HepG2 (cell line): ENCODE measurements at regions not wholly inside any gene's neighbourhood (a gene's known extent, or its start where the extent isn't known, plus 50 kb on each side); places are given as distances from the start of the nearest gene placed in this dataset.
"Not testable (repeated sequence)": the region's sequence is repeated elsewhere in the genome, so short reads cannot be mapped to it uniquely, and the experiment has no call there.

Experiments
- ATAC-seq: fragments of 200-7000 bp; cut with Tn5 transposase; 3 replicates; pipeline ENCODE4 v1.9.1; 2020; ENCODE audit warnings: mild to moderate bottlenecking, moderate library complexity
- BruUV-seq: library from RNA; stranded (reverse); fragments of 400-500 nt; replicated peaks from 2 replicates; lab custom pipeline; 2021; lab: Mats Ljungman, UMichigan
- CTCF ChIA-PET: fragments of 300-600 bp; formaldehyde crosslinking; extraction: SDS; loops from one replicate; lab custom pipeline; 2021; ENCODE audit warnings: low total read pairs, inconsistent platforms, low intra/inter-chr PET ratio; lab: Yijun Ruan, JAX
- POLR2A ChIA-PET: fragments of 350-600 bp; sonication (Branson Sonifier 250); formaldehyde crosslinking; loops from one replicate; lab custom pipeline; 2020; ENCODE audit warnings: antibody characterized with exemption, inconsistent platforms; lab: Yijun Ruan, JAX
- DNase-seq: peaks from one replicate; pipeline ENCODE4 v3.0.0-alpha.2; 2015; ENCODE audit warnings: low spot score
- FAIRE-seq: peaks from 3 replicates; lab custom pipeline; 2011; peaks lifted over from hg19 to GRCh38; lab: Jason Lieb, UNC
- H2AFZ ChIP-seq: one replicate; pipeline ENCODE4 v1.6.1; 2011; ENCODE audit warnings: low read length, inconsistent platforms
- H3K27ac ChIP-seq: fragments of 300-600 bp; 3 replicates; pipeline ENCODE4 v1.8.0; 2011; ENCODE audit warnings: mixed run types, mild to moderate bottlenecking, mixed read lengths, low read length, inconsistent platforms; ENCODE audit not compliant: insufficient read depth; ENCODE audit errors: extremely low read length
- H3K27me3 ChIP-seq, 2 experiments: fragments of 200-600 bp in 1 of 2; 2 replicates in 1 of 2; 3 replicates in 1 of 2; pipeline versions ENCODE4 v1.6.0 to v1.8.0; 2011; ENCODE audit warnings: low read length in 2 of 2, mild to moderate bottlenecking in 2 of 2, moderate library complexity in 2 of 2, inconsistent platforms in 1 of 2; ENCODE audit not compliant: insufficient read depth in 2 of 2, control insufficient read depth in 1 of 2
- H3K36me3 ChIP-seq, 2 experiments: fragments of 200-600 bp in 1 of 2; replicated peaks in 1 of 2; 2 replicates in 1 of 2; 3 replicates in 1 of 2; pipeline versions ENCODE4 v1.5.1 to v1.8.0; 2011; ENCODE audit warnings: low read length in 2 of 2, inconsistent platforms in 1 of 2; ENCODE audit not compliant: insufficient read depth in 2 of 2, control insufficient read depth in 1 of 2
- H3K4me1 ChIP-seq: 2 replicates; pipeline ENCODE4 v1.5.1; 2012; ENCODE audit warnings: low read length, inconsistent platforms; ENCODE audit not compliant: insufficient read depth
- H3K4me2 ChIP-seq: 2 replicates; pipeline ENCODE4 v1.6.0; 2011; ENCODE audit warnings: low read depth, low read length, inconsistent platforms
- H3K4me3 ChIP-seq, 3 experiments: fragments of 200-600 bp in 1 of 3; sonication (generic), shearing (Covaris generic) in 1 of 3; replicated peaks in 1 of 3; 2 replicates each; pipeline ENCODE4 v1.5.1; 2011 to 2016; ENCODE audit warnings: low read length in 3 of 3, inconsistent platforms in 2 of 3, low read depth in 2 of 3, mild to moderate bottlenecking in 2 of 3, control low read depth in 1 of 3, mixed read lengths in 1 of 3; ENCODE audit not compliant: insufficient read depth in 1 of 3
- H3K79me2 ChIP-seq: one replicate; pipeline ENCODE4 v1.6.1; 2011; ENCODE audit warnings: low read length, inconsistent platforms; ENCODE audit not compliant: insufficient read depth
- H3K9ac ChIP-seq: 2 replicates; pipeline ENCODE4 v1.6.0; 2011; ENCODE audit warnings: mild to moderate bottlenecking, low read depth, low read length, inconsistent platforms; ENCODE audit not compliant: insufficient read depth
- H3K9me3 ChIP-seq: 2 replicates; pipeline ENCODE4 v1.5.1; 2012; ENCODE audit warnings: mild to moderate bottlenecking, low read length
- H4K20me1 ChIP-seq: 2 replicates; pipeline ENCODE4 v1.6.0; 2011; ENCODE audit warnings: inconsistent platforms, mild to moderate bottlenecking, low read length, moderate library complexity; ENCODE audit not compliant: insufficient read depth
- CBX5 ChIP-seq: sonication (generic); formaldehyde crosslinking; IDR thresholded peaks from 2 replicates; pipeline ENCODE4 v1.4.0; 2020; ENCODE audit warnings: missing genetic modification reagents, borderline replicate concordance
- DNMT1 ChIP-seq: sonication (generic); formaldehyde crosslinking; IDR thresholded peaks from 2 replicates; pipeline ENCODE4 v1.5.1; 2020; ENCODE audit warnings: mild to moderate bottlenecking, missing genetic modification reagents
- EEA1 ChIP-seq: sonication (generic); formaldehyde crosslinking; IDR thresholded peaks from 2 replicates; pipeline ENCODE4 v1.5.1; 2020; ENCODE audit warnings: mild to moderate bottlenecking, missing genetic modification reagents, borderline replicate concordance
- HOXA3 ChIP-seq: sonication (generic); formaldehyde crosslinking; IDR thresholded peaks from 2 replicates; pipeline ENCODE4 v1.5.0; 2020; ENCODE audit warnings: missing genetic modification reagents
- RELA ChIP-seq: sonication (generic); formaldehyde crosslinking; IDR thresholded peaks from 2 replicates; pipeline ENCODE4 v1.4.0; 2020; ENCODE audit warnings: missing genetic modification reagents
- RFXAP ChIP-seq: sonication (generic); formaldehyde crosslinking; IDR thresholded peaks from 2 replicates; pipeline ENCODE4 v1.4.0; 2020; ENCODE audit warnings: missing genetic modification reagents, borderline replicate concordance
- TBX3 ChIP-seq: fragments of 450-650 bp; IDR thresholded peaks from 2 replicates; pipeline ENCODE4 v1.6.1; 2017; ENCODE audit warnings: antibody characterized with exemption, mild to moderate bottlenecking, inconsistent platforms, borderline replicate concordance
- WGBS: methylation state at CpG from one replicate; pipeline ENCODE4 v1.1.6; 2017; ENCODE audit warnings: low lambda C conversion rate; 5-methylcytosine and 5-hydroxymethylcytosine counted together
- in situ Hi-C: cut with HindIII; loops from 2 replicates; pipeline ENCODE4 v1.10.0; 2017; ENCODE audit warnings: low pct_unique_long_range_greater_than_20kb; ENCODE audit not compliant: extremely low pct_ligation_motif_present
- intact Hi-C: fragments of 100-400 bp; cut with micrococcal nuclease; formaldehyde crosslinking; loops from one replicate; pipeline ENCODE4 v1.10.0; 2022; ENCODE audit not compliant: unreplicated experiment
- TF ChIP-seq, protein P1 (sequence below): sonication (generic); formaldehyde crosslinking; IDR thresholded peaks from 2 replicates; pipeline ENCODE4 v1.5.0; 2020; ENCODE audit warnings: missing genetic modification reagents, mild to moderate bottlenecking, borderline replicate concordance
- TF ChIP-seq, protein P2 (sequence below), 2 experiments: fragments of 450-650 bp in 1 of 2; sonication (generic) in 1 of 2; formaldehyde crosslinking in 1 of 2; IDR thresholded peaks; 2 replicates each; pipeline versions ENCODE4 v1.6.1 to v1.8.0; 2016 to 2022; ENCODE audit warnings: antibody characterized with exemption in 1 of 2, mild to moderate bottlenecking in 1 of 2, missing genetic modification reagents in 1 of 2

DNA sequence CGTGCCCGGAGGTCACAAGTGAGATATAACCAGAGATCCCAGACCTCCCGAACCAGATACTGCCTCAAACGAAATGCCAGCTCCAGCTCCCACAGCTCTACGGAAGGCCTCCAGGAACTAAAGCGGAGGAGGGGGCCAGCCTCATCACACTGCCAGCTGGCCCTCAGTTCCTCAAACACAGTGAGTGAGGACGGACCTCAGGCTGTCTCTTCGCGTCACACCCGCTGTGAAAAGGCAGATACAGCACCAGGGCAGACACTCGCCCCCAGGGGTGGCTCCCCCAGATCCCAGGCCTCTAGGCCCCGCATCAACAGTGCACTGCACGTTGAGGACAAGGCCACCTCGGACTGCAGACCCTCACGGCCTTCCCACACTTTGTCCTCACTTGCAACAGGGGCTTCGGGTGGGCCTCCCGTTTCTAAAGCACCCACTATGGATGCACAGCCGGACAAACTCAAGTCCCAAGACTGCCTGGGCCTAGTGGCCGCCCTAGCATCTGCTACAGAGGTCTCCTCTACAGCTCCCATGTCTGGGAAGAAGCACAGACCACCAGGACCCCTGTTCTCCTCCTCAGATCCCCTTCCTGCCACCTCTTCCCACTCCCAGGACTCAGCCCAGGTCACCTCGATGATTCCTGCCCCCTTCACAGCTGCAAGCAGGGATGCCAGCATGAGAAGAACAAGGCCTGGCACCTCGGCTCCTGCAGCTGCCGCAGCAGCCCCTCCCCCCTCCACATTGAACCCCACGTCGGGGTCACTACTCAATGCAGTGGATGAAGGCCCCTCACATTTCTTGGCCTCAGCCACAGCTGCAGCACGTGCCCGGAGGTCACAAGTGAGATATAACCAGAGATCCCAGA, 149.3 kb upstream of the C1QTNF3 start:
- CTCF ChIA-PET, H2AFZ ChIP-seq, H3K27ac ChIP-seq, H3K79me2 ChIP-seq, BruUV-seq, POLR2A ChIA-PET, H3K9ac ChIP-seq, H3K4me3 ChIP-seq, FAIRE-seq, H4K20me1 ChIP-seq, H3K27me3 ChIP-seq, ATAC-seq, intact Hi-C loops, H3K9me3 ChIP-seq, H3K4me2 ChIP-seq, H3K4me1 ChIP-seq: not testable (repeated sequence)
- peak; percentile 6 for DNase-seq
- H3K36me3 ChIP-seq = peaks cover 10 to 13% of the 10 kb centered on the region in 2 experiments; a peak in 3 of 5 replicates
- 96% methylated on average over 26 of the region's 26 CpGs for WGBS
- in situ Hi-C loops = loop anchor here (25.0 kb wide), 1 partner anchor 270 kb away; no protein-coding TSS in a partner anchor
- TF ChIP-seq EEA1 (CRISPR knock-in tag) (0 out of 2 replicates have a peak, but pooled peaks have one; percentile 40), HOXA3 (CRISPR knock-in tag) (peak; percentile 4; the same call in 1 of the 2 replicates), RELA (0 out of 2 replicates have a peak, but pooled peaks have one; percentile 59), TBX3 (peak; percentile 41; the same call in 1 of the 2 replicates), DNMT1 (CRISPR knock-in tag) (peak; percentile 30; the same call in 1 of the 2 replicates), RFXAP (CRISPR knock-in tag) (peak; percentile 33; the same call in 1 of the 2 replicates), CBX5 (CRISPR knock-in tag) (peak; percentile 17; the same call in 1 of the 2 replicates)
- TF ChIP-seq, protein P1, sequence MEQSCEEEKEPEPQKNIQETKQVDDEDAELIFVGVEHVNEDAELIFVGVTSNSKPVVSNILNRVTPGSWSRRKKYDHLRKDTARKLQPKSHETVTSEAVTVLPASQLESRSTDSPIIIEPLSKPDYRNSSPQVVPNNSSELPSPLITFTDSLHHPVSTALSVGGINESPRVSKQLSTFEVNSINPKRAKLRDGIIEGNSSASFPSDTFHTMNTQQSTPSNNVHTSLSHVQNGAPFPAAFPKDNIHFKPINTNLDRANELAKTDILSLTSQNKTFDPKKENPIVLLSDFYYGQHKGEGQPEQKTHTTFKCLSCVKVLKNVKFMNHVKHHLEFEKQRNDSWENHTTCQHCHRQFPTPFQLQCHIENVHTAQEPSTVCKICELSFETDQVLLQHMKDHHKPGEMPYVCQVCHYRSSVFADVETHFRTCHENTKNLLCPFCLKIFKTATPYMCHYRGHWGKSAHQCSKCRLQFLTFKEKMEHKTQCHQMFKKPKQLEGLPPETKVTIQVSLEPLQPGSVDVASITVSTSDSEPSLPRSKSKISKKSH (CRISPR knock-in tag) = 0 out of 2 replicates have a peak, but pooled peaks have one; percentile 33
- TF ChIP-seq, protein P2, sequence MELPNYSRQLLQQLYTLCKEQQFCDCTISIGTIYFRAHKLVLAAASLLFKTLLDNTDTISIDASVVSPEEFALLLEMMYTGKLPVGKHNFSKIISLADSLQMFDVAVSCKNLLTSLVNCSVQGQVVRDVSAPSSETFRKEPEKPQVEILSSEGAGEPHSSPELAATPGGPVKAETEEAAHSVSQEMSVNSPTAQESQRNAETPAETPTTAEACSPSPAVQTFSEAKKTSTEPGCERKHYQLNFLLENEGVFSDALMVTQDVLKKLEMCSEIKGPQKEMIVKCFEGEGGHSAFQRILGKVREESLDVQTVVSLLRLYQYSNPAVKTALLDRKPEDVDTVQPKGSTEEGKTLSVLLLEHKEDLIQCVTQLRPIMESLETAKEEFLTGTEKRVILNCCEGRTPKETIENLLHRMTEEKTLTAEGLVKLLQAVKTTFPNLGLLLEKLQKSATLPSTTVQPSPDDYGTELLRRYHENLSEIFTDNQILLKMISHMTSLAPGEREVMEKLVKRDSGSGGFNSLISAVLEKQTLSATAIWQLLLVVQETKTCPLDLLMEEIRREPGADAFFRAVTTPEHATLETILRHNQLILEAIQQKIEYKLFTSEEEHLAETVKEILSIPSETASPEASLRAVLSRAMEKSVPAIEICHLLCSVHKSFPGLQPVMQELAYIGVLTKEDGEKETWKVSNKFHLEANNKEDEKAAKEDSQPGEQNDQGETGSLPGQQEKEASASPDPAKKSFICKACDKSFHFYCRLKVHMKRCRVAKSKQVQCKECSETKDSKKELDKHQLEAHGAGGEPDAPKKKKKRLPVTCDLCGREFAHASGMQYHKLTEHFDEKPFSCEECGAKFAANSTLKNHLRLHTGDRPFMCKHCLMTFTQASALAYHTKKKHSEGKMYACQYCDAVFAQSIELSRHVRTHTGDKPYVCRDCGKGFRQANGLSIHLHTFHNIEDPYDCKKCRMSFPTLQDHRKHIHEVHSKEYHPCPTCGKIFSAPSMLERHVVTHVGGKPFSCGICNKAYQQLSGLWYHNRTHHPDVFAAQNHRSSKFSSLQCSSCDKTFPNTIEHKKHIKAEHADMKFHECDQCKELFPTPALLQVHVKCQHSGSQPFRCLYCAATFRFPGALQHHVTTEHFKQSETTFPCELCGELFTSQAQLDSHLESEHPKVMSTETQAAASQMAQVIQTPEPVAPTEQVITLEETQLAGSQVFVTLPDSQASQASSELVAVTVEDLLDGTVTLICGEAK (IDR thresholded peaks at IDR 0.05) = peak; percentile 15; the same call in 1 of the 2 replicates
- TF ChIP-seq, protein P2 (CRISPR knock-in tag; IDR thresholded peaks at IDR 0.05) = 0 out of 2 replicates have a peak, but pooled peaks have one; percentile 4
